ENCODE measurements at regions not wholly inside any gene's neighbourhood (a gene's known extent, or its start where the extent isn't known, plus 50 kb on each side); places are given as distances from the start of the nearest gene placed in this dataset.

GRCh38 chr5:155097995-155098394 lies 84.4 kb downstream of the KIF4B start:
- H3K36me3 ChIP-seq (ENCODE audit: insufficient read depth, low read length): no peaks in the 10 kb centered on the region
- Mint-ChIP-seq H3K27ac (no peak overlapping the region), H3K4me3 (no peak overlapping the region), H3K9me3 (no peaks in the 10 kb centered on the region), H3K4me1 (ENCODE audit: low read depth) (no peaks in the 10 kb centered on the region), H3K27me3 (peaks cover 19% of the 10 kb centered on the region), H3K36me3 (ENCODE audit: low read depth) (no peaks in the 10 kb centered on the region)
- H3K27ac ChIP-seq (ENCODE audit: low read depth in 1 of 2, low read length in 2 of 2): no peak overlapping the region
- intact Hi-C loops (cut with DNase I, micrococcal nuclease): no loop called here
- ChIA-PET POLR2A (no interaction called here), CTCF (no interaction called here)
- H3K4me3 ChIP-seq (ENCODE audit: low read length): no peak overlapping the region
- DNase-seq (no peak), ATAC-seq (ENCODE audit: poor library complexity) (no peak)
- no peaks in the 10 kb centered on the region for H3K9me3 ChIP-seq (ENCODE audit: control insufficient read depth in 1 of 2, insufficient read depth in 1 of 2, low read length in 2 of 2)
- TF ChIP-seq, protein P1, sequence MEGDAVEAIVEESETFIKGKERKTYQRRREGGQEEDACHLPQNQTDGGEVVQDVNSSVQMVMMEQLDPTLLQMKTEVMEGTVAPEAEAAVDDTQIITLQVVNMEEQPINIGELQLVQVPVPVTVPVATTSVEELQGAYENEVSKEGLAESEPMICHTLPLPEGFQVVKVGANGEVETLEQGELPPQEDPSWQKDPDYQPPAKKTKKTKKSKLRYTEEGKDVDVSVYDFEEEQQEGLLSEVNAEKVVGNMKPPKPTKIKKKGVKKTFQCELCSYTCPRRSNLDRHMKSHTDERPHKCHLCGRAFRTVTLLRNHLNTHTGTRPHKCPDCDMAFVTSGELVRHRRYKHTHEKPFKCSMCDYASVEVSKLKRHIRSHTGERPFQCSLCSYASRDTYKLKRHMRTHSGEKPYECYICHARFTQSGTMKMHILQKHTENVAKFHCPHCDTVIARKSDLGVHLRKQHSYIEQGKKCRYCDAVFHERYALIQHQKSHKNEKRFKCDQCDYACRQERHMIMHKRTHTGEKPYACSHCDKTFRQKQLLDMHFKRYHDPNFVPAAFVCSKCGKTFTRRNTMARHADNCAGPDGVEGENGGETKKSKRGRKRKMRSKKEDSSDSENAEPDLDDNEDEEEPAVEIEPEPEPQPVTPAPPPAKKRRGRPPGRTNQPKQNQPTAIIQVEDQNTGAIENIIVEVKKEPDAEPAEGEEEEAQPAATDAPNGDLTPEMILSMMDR (IDR thresholded peaks at IDR 0.05): no peak
- H3K4me1 ChIP-seq (ENCODE audit: insufficient read depth, low read length): no peaks in the 10 kb centered on the region
- H3K27me3 ChIP-seq (ENCODE audit: control insufficient read depth in 1 of 2, insufficient read depth in 2 of 2, low read length in 2 of 2): no peaks in the 10 kb centered on the region

DNA sequence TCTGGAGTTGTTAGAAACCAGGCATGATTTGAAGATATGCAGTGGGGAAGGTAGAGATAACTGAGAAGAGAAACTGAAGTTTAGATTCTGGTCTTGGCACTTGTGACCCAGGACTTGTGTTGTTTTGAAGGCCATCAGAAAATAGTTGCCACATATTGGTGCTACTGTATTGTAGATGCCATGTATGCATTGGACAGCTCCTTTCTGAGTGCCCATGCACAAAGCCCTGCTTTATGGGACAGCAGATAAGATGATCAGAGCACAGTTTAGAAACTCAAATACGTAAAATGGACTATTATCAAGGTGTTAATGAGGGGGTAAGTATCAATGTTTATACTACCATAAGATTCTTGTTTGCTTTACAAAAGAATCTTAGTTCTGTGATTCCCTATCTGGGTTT lies 84.9 kb downstream of the KIF4B start:
- H3K36me3 ChIP-seq (ENCODE audit: insufficient read depth, low read length): no peaks in the 10 kb centered on the region
- intact Hi-C loops (cut with DNase I, micrococcal nuclease): no loop called here
- H3K4me1 Mint-ChIP-seq (ENCODE audit: low read depth): no peaks in the 10 kb centered on the region
- H3K27me3 ChIP-seq (ENCODE audit: control insufficient read depth in 1 of 2, insufficient read depth in 2 of 2, low read length in 2 of 2): no peaks in the 10 kb centered on the region
- ChIA-PET CTCF (no interaction called here), POLR2A (no interaction called here)
- TF ChIP-seq, protein P1 (IDR thresholded peaks at IDR 0.05): no peak
- ATAC-seq (ENCODE audit: poor library complexity) (no peak), DNase-seq (no peak)
- no peaks in the 10 kb centered on the region for H3K36me3 Mint-ChIP-seq (ENCODE audit: low read depth)
- no peaks in the 10 kb centered on the region for H3K9me3 ChIP-seq (ENCODE audit: control insufficient read depth in 1 of 2, insufficient read depth in 1 of 2, low read length in 2 of 2)
- H3K4me1 ChIP-seq (ENCODE audit: insufficient read depth, low read length): no peaks in the 10 kb centered on the region
- peaks cover 20% of the 10 kb centered on the region for H3K27me3 Mint-ChIP-seq
- H3K9me3 Mint-ChIP-seq: no peaks in the 10 kb centered on the region
- no peak overlapping the region for H3K27ac Mint-ChIP-seq
- H3K4me3 Mint-ChIP-seq: no peak overlapping the region
- no peak overlapping the region for H3K27ac ChIP-seq (ENCODE audit: low read depth in 1 of 2, low read length in 2 of 2)
- H3K4me3 ChIP-seq (ENCODE audit: low read length): no peak overlapping the region

GRCh38 chr5:155101697-155102096 lies 88.1 kb downstream of the KIF4B start:
- Histone ChIP-seq H3K27me3 (ENCODE audit: control insufficient read depth in 1 of 2, insufficient read depth in 2 of 2, low read length in 2 of 2) (no peaks in the 10 kb centered on the region), H3K36me3 (ENCODE audit: insufficient read depth, low read length) (no peaks in the 10 kb centered on the region), H3K9me3 (ENCODE audit: control insufficient read depth in 1 of 2, insufficient read depth in 1 of 2, low read length in 2 of 2) (no peaks in the 10 kb centered on the region), H3K4me3 (ENCODE audit: low read length) (no peak overlapping the region), H3K4me1 (ENCODE audit: insufficient read depth, low read length) (no peaks in the 10 kb centered on the region), H3K27ac (ENCODE audit: low read depth in 1 of 2, low read length in 2 of 2) (no peak overlapping the region)
- TF ChIP-seq, protein P1 (IDR thresholded peaks at IDR 0.05): no peak
- Mint-ChIP-seq H3K4me1 (ENCODE audit: low read depth) (no peaks in the 10 kb centered on the region), H3K27ac (no peak overlapping the region), H3K4me3 (no peak overlapping the region), H3K36me3 (ENCODE audit: low read depth) (no peaks in the 10 kb centered on the region), H3K9me3 (no peaks in the 10 kb centered on the region), H3K27me3 (peaks cover 17% of the 10 kb centered on the region)
- POLR2A ChIA-PET: no interaction called here
- intact Hi-C loops (cut with DNase I, micrococcal nuclease): no loop called here
- CTCF ChIA-PET: no interaction called here
- ATAC-seq (ENCODE audit: poor library complexity): no peak
- DNase-seq: no peak
